ENCODE measurements at regions not wholly inside any gene's neighbourhood (a gene's known extent, or its start where the extent isn't known, plus 50 kb on each side); places are given as distances from the start of the nearest gene placed in this dataset.

GRCh38 chr6:85185977-85186376 is 263.9 kb upstream of the NT5E start:
- no peak for TF ChIP-seq ZNF670 (tag by site-specific recombination; IDR thresholded peaks at IDR 0.05; ENCODE audit: low read depth)
- TF ChIP-seq OVOL3 (tag by site-specific recombination; IDR thresholded peaks at IDR 0.05), result no peak
- TF ChIP-seq PRDM2 (tag by site-specific recombination; IDR thresholded peaks at IDR 0.05; ENCODE audit: borderline replicate concordance), result no peak
- TF ChIP-seq ZNF174 (tag by site-specific recombination; IDR thresholded peaks at IDR 0.05), result no peak
- no peak for TF ChIP-seq PBX3 (CRISPR knock-in tag; IDR thresholded peaks at IDR 0.05)
- TF ChIP-seq ZNF624 (tag by site-specific recombination; IDR thresholded peaks at IDR 0.05), result no peak
- TF ChIP-seq ZNF37A (tag by site-specific recombination; IDR thresholded peaks at IDR 0.05), result no peak
- no peak for TF ChIP-seq PRDM6 (tag by site-specific recombination; IDR thresholded peaks at IDR 0.05)
- TF ChIP-seq ATF2 (tag by site-specific recombination; IDR thresholded peaks at IDR 0.05; ENCODE audit: low read depth), result no peak
- TF ChIP-seq ZNF324 (tag by site-specific recombination; IDR thresholded peaks at IDR 0.05), result no peak
- no peak for TF ChIP-seq ZNF404 (tag by site-specific recombination; IDR thresholded peaks at IDR 0.05)
- no peak for TF ChIP-seq ZNF623 (tag by site-specific recombination; IDR thresholded peaks at IDR 0.05)
- TF ChIP-seq PRDM4 (tag by site-specific recombination; IDR thresholded peaks at IDR 0.05), result no peak
- no peak for TF ChIP-seq ZNF184 (tag by site-specific recombination; IDR thresholded peaks at IDR 0.05)
- H3K36me3 ChIP-seq (ENCODE audit: control insufficient read depth in 2 of 2, insufficient read depth in 1 of 2, low read length in 2 of 2), result no peaks in the 10 kb centered on the region
- no peaks in the 10 kb centered on the region for H3K4me1 ChIP-seq (ENCODE audit: control insufficient read depth, insufficient read depth, low read length)
- CTCF ChIA-PET, result no interaction called here
- no peaks in the 10 kb centered on the region for H3K9me3 ChIP-seq (ENCODE audit: control insufficient read depth, insufficient read depth, low read depth, low read length)
- no peak overlapping the region for H3K27ac ChIP-seq (ENCODE audit: extremely low read depth, low read depth, low read length)
- POLR2A ChIA-PET, result no interaction called here
- H3K4me3 ChIP-seq (ENCODE audit: low read depth, low read length), result no peak overlapping the region
